Left ventricle myocardium inferior (tissue), 1 donor: ENCODE measurements at regions not wholly inside any gene's neighbourhood (a gene's known extent, or its start where the extent isn't known, plus 50 kb on each side); places are given as distances from the start of the nearest gene placed in this dataset.

Experiments
- DNase-seq: peaks from one replicate; pipeline ENCODE4 v3.0.0-alpha.2; 2020
- H3K27ac ChIP-seq: fragments of 200-600 bp; replicated peaks from 2 replicates; pipeline ENCODE4 v1.8.0; 2021
- H3K27me3 ChIP-seq: fragments of 200-600 bp; 2 replicates; pipeline ENCODE4 v1.8.0; 2021; ENCODE audit warnings: low read depth
- H3K36me3 ChIP-seq: fragments of 200-600 bp; 2 replicates; pipeline ENCODE4 v1.8.0; 2021
- H3K4me1 ChIP-seq: fragments of 200-600 bp; 2 replicates; pipeline ENCODE4 v1.8.0; 2021
- H3K4me3 ChIP-seq: fragments of 200-600 bp; 2 replicates; pipeline ENCODE4 v1.8.0; 2021; ENCODE audit warnings: mild to moderate bottlenecking, moderate library complexity
- H3K9me3 ChIP-seq: fragments of 200-600 bp; replicated peaks from 2 replicates; pipeline ENCODE4 v1.8.0; 2021
- CTCF ChIP-seq: fragments of 200-600 bp; IDR thresholded peaks from 2 replicates; pipeline ENCODE4 v1.8.0; 2021; ENCODE audit warnings: antibody characterized with exemption, mild to moderate bottlenecking, borderline replicate concordance
- intact Hi-C: fragments of 100-400 bp; cut with micrococcal nuclease; formaldehyde crosslinking; loops from one replicate; pipeline ENCODE4 v1.11.0; 2022
- donor health status: DM: no; HTN: yes; CAD: no; lungs with severe emphysema.

DNA sequence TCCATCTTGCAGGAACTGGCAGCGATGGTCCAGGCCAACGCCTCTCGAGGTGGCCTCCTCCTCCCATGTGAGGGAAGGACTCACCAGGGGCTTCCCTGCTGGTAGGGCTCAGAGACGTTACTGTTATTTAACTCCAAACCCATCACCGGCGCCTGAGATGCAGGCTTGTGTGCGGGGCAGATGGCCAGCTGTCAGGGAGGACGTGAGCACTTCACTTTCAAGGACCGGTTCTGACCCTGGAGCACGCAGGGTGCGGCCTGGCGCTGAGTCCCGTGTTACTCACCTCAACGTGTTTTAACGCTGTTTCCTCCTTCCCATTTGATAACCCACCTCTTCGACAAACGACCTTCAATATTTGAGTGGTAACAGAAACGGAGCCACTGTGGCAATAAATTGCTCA, 350.2 kb downstream of the ZNF516 start:
- H3K36me3 ChIP-seq, result no peaks in the 10 kb centered on the region
- H3K4me3 ChIP-seq, result no peak overlapping the region
- DNase-seq, result no peak
- H3K27me3 ChIP-seq, result peaks cover 15% of the 10 kb centered on the region
- H3K4me1 ChIP-seq, result no peaks in the 10 kb centered on the region
- no peaks in the 10 kb centered on the region for H3K9me3 ChIP-seq
- no peak for TF ChIP-seq CTCF
- no peak overlapping the region for H3K27ac ChIP-seq
- intact Hi-C loops, result no loop called here

GRCh38 chr18:76142611-76143010, 352.4 kb downstream of the ZNF516 start:
- intact Hi-C loops, result no loop called here
- Histone ChIP-seq H3K36me3 (no peaks in the 10 kb centered on the region), H3K27ac (no peak overlapping the region), H3K4me1 (no peaks in the 10 kb centered on the region), H3K27me3 (peaks cover 25% of the 10 kb centered on the region), H3K9me3 (no peaks in the 10 kb centered on the region), H3K4me3 (no peak overlapping the region)
- DNase-seq, result no peak
- no peak for TF ChIP-seq CTCF

- H3K4me3 ChIP-seq, result no peak overlapping the region
- no peak for DNase-seq
- no peaks in the 10 kb centered on the region for H3K36me3 ChIP-seq
- intact Hi-C loops, result no loop called here
- no peaks in the 10 kb centered on the region for H3K9me3 ChIP-seq
- H3K27me3 ChIP-seq, result peaks cover 28% of the 10 kb centered on the region
- H3K27ac ChIP-seq, result no peak overlapping the region
- TF ChIP-seq CTCF, result no peak
- no peaks in the 10 kb centered on the region for H3K4me1 ChIP-seq
Measured at GRCh38 chr18:76139844-76140243, 355.2 kb downstream of the ZNF516 start.

- H3K27ac ChIP-seq, result no peak overlapping the region
- no peaks in the 10 kb centered on the region for H3K4me1 ChIP-seq
- DNase-seq, result no peak
- H3K36me3 ChIP-seq, result no peaks in the 10 kb centered on the region
- H3K27me3 ChIP-seq, result peaks cover 14% of the 10 kb centered on the region
- intact Hi-C loops, result no loop called here
- H3K9me3 ChIP-seq, result no peaks in the 10 kb centered on the region
- no peak overlapping the region for H3K4me3 ChIP-seq
- TF ChIP-seq CTCF, result no peak
Measured at GRCh38 chr18:76137216-76137615, 357.8 kb downstream of the ZNF516 start.

- Histone ChIP-seq H3K27me3 (peaks cover 14% of the 10 kb centered on the region), H3K9me3 (no peaks in the 10 kb centered on the region), H3K4me3 (no peak overlapping the region), H3K4me1 (no peaks in the 10 kb centered on the region), H3K27ac (no peak overlapping the region), H3K36me3 (no peaks in the 10 kb centered on the region)
- no peak for DNase-seq
- intact Hi-C loops, result no loop called here
- TF ChIP-seq CTCF, result no peak
Measured at GRCh38 chr18:76136701-76137100, 358.3 kb downstream of the ZNF516 start.

- Histone ChIP-seq H3K27me3 (peaks cover 14% of the 10 kb centered on the region), H3K36me3 (no peaks in the 10 kb centered on the region), H3K4me1 (no peaks in the 10 kb centered on the region), H3K9me3 (no peaks in the 10 kb centered on the region), H3K27ac (no peak overlapping the region), H3K4me3 (no peak overlapping the region)
- DNase-seq, result no peak
- TF ChIP-seq CTCF, result no peak
- intact Hi-C loops, result no loop called here
Measured at GRCh38 chr18:76134628-76135027, 360.4 kb downstream of the ZNF516 start.
